MCF 10A (cell line): ENCODE measurements at regions not wholly inside any gene's neighbourhood (a gene's known extent, or its start where the extent isn't known, plus 50 kb on each side); places are given as distances from the start of the nearest gene placed in this dataset.
A peak's percentile ranks its signal among the peaks of the same experiment; 100 is the strongest.

Source experiments
- BruUV-seq: library from RNA; stranded (reverse); fragments of 400-500 nt; replicated peaks from 2 replicates; lab custom pipeline; 2021; lab: Mats Ljungman, UMichigan
- CTCF ChIA-PET: fragments of 300-600 bp; sonication (Branson Sonifier 250); formaldehyde crosslinking; extraction: SDS; loops from one replicate; lab custom pipeline; 2021; ENCODE audit warnings: antibody characterized with exemption, inconsistent platforms; lab: Yijun Ruan, JAX
- POLR2A ChIA-PET: fragments of 300-600, 350-650 bp; sonication (Branson Sonifier 250); formaldehyde crosslinking; extraction: SDS; loops from one replicate; lab custom pipeline; 2020; ENCODE audit warnings: antibody characterized with exemption, inconsistent platforms; lab: Yijun Ruan, JAX
- DNase-seq: peaks from one replicate; pipeline ENCODE4 v3.0.0-alpha.2; 2018; ENCODE audit not compliant: unreplicated experiment
- H3K27ac Mint-ChIP-seq: one replicate; pipeline ENCODE4 v1.8.0; 2022; ENCODE audit warnings: mild to moderate bottlenecking, low read depth, mixed read lengths; ENCODE audit not compliant: unreplicated experiment
- H3K27me3 Mint-ChIP-seq: one replicate; pipeline ENCODE4 v1.8.0; 2022; ENCODE audit warnings: mixed read lengths; ENCODE audit not compliant: insufficient read depth, unreplicated experiment
- H3K36me3 Mint-ChIP-seq: one replicate; pipeline ENCODE4 v1.8.0; 2022; ENCODE audit warnings: mild to moderate bottlenecking, moderate library complexity, mixed read lengths; ENCODE audit not compliant: insufficient read depth, unreplicated experiment
- H3K4me1 Mint-ChIP-seq: one replicate; pipeline ENCODE4 v1.8.0; 2022; ENCODE audit warnings: mixed read lengths; ENCODE audit not compliant: insufficient read depth, unreplicated experiment
- H3K4me3 Mint-ChIP-seq: one replicate; pipeline ENCODE4 v1.8.0; 2022; ENCODE audit warnings: mild to moderate bottlenecking, moderate library complexity, mixed read lengths; ENCODE audit not compliant: unreplicated experiment
- H3K9me3 Mint-ChIP-seq: one replicate; pipeline ENCODE4 v1.8.0; 2022; ENCODE audit warnings: mixed read lengths; ENCODE audit not compliant: unreplicated experiment
- CTCF ChIP-seq: fragments of 200-600 bp; IDR thresholded peaks from one replicate; pipeline ENCODE4 v1.8.0; 2022; ENCODE audit warnings: antibody characterized with exemption, mild to moderate bottlenecking; ENCODE audit not compliant: unreplicated experiment
- intact Hi-C: fragments of 100-400 bp; cut with micrococcal nuclease; formaldehyde crosslinking; loops from 2 replicates; pipeline ENCODE4 v1.14.1; 2022

- intact Hi-C loops, result no loop called here
- H3K9me3 Mint-ChIP-seq, result no peaks in the 10 kb centered on the region
- H3K4me1 Mint-ChIP-seq, result no peaks in the 10 kb centered on the region
- DNase-seq, result no peak
- ChIA-PET CTCF (no interaction called here), POLR2A (no interaction called here)
- H3K27ac Mint-ChIP-seq, result no peak overlapping the region
- no peaks in the 10 kb centered on the region for H3K27me3 Mint-ChIP-seq
- H3K36me3 Mint-ChIP-seq, result no peaks in the 10 kb centered on the region
- TF ChIP-seq CTCF, result no peak
- BruUV-seq, result no TSS peak
- H3K4me3 Mint-ChIP-seq, result no peak overlapping the region
Observed at GRCh38 chr4:132094017-132094416, 1055.1 kb upstream of the PCDH10 start.

DNA sequence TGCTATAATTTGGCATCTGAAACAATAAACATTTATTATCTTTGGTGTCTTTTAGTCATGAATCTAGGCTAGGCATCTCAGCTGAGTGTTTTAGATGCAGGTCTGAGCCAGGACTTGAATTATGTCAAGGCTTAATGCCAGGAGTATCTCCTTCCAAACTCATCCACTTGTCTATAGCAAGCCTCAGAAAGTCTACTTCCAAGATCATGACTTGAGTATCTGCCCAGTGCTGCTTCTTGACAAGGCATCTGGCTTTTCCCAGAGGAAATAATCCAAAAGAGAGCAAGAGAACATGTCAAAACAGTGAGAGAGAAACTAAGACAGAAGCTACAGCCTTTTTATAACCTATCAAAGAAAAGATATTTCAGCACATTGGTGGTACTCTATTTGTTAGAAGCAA is 1052.1 kb upstream of the PCDH10 start:
- POLR2A ChIA-PET, result no interaction called here
- H3K9me3 Mint-ChIP-seq, result no peaks in the 10 kb centered on the region
- no TSS peak for BruUV-seq
- H3K4me3 Mint-ChIP-seq, result no peak overlapping the region
- no peak for DNase-seq
- intact Hi-C loops, result no loop called here
- CTCF ChIA-PET, result no interaction called here
- no peaks in the 10 kb centered on the region for H3K36me3 Mint-ChIP-seq
- no peak for TF ChIP-seq CTCF
- no peaks in the 10 kb centered on the region for H3K4me1 Mint-ChIP-seq
- H3K27me3 Mint-ChIP-seq, result no peaks in the 10 kb centered on the region
- H3K27ac Mint-ChIP-seq, result no peak overlapping the region

GRCh38 chr4:132101526-132101925 is 1047.6 kb upstream of the PCDH10 start:
- POLR2A ChIA-PET, result no interaction called here
- CTCF ChIA-PET, result no interaction called here
- BruUV-seq, result no TSS peak
- Mint-ChIP-seq H3K4me3 (no peak overlapping the region), H3K27me3 (no peaks in the 10 kb centered on the region), H3K4me1 (no peaks in the 10 kb centered on the region), H3K9me3 (no peaks in the 10 kb centered on the region), H3K36me3 (no peaks in the 10 kb centered on the region), H3K27ac (no peak overlapping the region)
- intact Hi-C loops, result no loop called here
- TF ChIP-seq CTCF, result no peak
- DNase-seq, result no peak

- intact Hi-C loops, result no loop called here
- peak; percentile 48 for DNase-seq
- no peaks in the 10 kb centered on the region for H3K4me1 Mint-ChIP-seq
- no peak for TF ChIP-seq CTCF
- CTCF ChIA-PET, result no interaction called here
- no peaks in the 10 kb centered on the region for H3K36me3 Mint-ChIP-seq
- H3K27me3 Mint-ChIP-seq, result no peaks in the 10 kb centered on the region
- H3K4me3 Mint-ChIP-seq, result no peak overlapping the region
- H3K9me3 Mint-ChIP-seq, result peaks cover 7% of the 10 kb centered on the region
- H3K27ac Mint-ChIP-seq, result no peak overlapping the region
- POLR2A ChIA-PET, result no interaction called here
- BruUV-seq, result no TSS peak
Observed at GRCh38 chr4:132108784-132109183, 1040.3 kb upstream of the PCDH10 start.
